Stomach (tissue), 8 donors: ENCODE measurements at regions not wholly inside any gene's neighbourhood (a gene's known extent, or its start where the extent isn't known, plus 50 kb on each side); places are given as distances from the start of the nearest gene placed in this dataset.

ENCODE experiments used
- DNase-seq, 2 donors: peaks; one replicate each; pipeline versions ENCODE4 v3.0.0 to v3.0.0-alpha.2; 2013 to 2019
- H3K27ac ChIP-seq, 5 donors: fragments of 200-600 bp in 4 of 5; sonication (generic) in 4 of 5; one replicate each; pipeline ENCODE4 v1.5.1; 2013 to 2019; ENCODE audit warnings: mild to moderate bottlenecking in 1 of 5, moderate library complexity in 1 of 5
- H3K27me3 ChIP-seq, 3 donors: fragments of 200-600 bp; sonication (generic); one replicate each; pipeline ENCODE4 v1.5.1; 2017 to 2019; ENCODE audit warnings: mixed run types in 1 of 3
- H3K36me3 ChIP-seq, 4 donors: fragments of 200-600 bp; sonication (generic); 1 replicate in 3 of 4; 2 replicates in 1 of 4; pipeline ENCODE4 v1.5.1; 2016 to 2019
- H3K4me1 ChIP-seq, 4 donors: fragments of 200-600 bp; sonication (generic); one replicate each; pipeline ENCODE4 v1.5.1; 2016 to 2019
- H3K4me3 ChIP-seq, 4 donors: fragments of 200-600 bp; sonication (generic) in 3 of 4; one replicate each; pipeline ENCODE4 v1.5.1; 2016 to 2019; ENCODE audit warnings: mild to moderate bottlenecking in 1 of 4
- H3K9me3 ChIP-seq, 4 donors: fragments of 200-600 bp; sonication (generic); one replicate each; pipeline ENCODE4 v1.5.1; 2016 to 2019
- EP300 ChIP-seq: sonication (generic); formaldehyde crosslinking; IDR thresholded peaks from one replicate; pipeline ENCODE4 v1.6.1; 2017; ENCODE audit warnings: antibody characterized with exemption
- POLR2A ChIP-seq, 4 donors: fragments of 450-650 bp; IDR thresholded peaks; one replicate each; pipeline ENCODE4 v1.6.1; 2016; ENCODE audit warnings: antibody characterized with exemption in 4 of 4, control low read depth in 2 of 4, mild to moderate bottlenecking in 1 of 4, moderate library complexity in 1 of 4
- POLR2AphosphoS5 ChIP-seq, 3 donors: sonication (generic); formaldehyde crosslinking; IDR thresholded peaks; one replicate each; pipeline ENCODE4 v1.6.1; 2016; ENCODE audit warnings: antibody characterized with exemption in 3 of 3
- WGBS, 5 donors: extraction: QIAGEN DNeasy Blood & Tissue Kit in 3 of 5; methylation state at CpG; one replicate each; pipeline versions ENCODE4 v1.1.5 to v1.1.7; 2013 to 2018; 5-methylcytosine and 5-hydroxymethylcytosine counted together
- intact Hi-C: fragments of 100-400 bp; cut with DNase I; formaldehyde crosslinking; loops from one replicate; pipeline ENCODE4 v1.15.1; 2023; ENCODE audit warnings: low total_unique reads
- TF ChIP-seq, protein P1 (sequence below), 7 experiments: fragments of 450-650 bp in 4 of 7; fragments of 200-600 bp in 3 of 7; sonication (generic) in 3 of 7; IDR thresholded peaks; one replicate each; pipeline ENCODE4 v1.5.1; 2016 to 2019; ENCODE audit warnings: antibody characterized with exemption in 7 of 7, control low read depth in 2 of 7, mild to moderate bottlenecking in 1 of 7
- donor health status: healthy with polysubstance abuse.
- donor health status: Bipolar disorder and iron deficiency.
- donor health status: healthy.

DNA sequence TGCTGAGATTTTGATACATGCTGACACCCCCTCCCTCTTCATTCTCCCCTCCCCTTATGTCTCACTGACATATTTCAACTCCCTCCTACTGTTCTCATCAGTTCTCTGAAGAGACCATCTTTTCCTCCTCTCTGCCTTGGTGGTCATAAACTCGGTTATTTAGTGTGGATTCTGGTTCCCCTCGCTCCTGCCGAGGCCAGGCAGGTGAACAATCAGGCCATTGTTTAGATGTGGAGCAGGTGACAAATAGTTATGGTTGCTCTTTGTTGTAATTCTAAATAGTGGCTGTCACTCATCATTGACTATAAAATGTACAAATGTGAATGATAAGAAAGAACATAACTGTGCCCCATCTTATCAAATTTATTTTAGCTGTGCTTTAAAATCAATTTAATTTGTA is 324.6 kb downstream of the BCOR start:
- WGBS, 5 donors: 38 to 82% (median 62%) methylated on average over 3 of the region's 3 CpGs
- peaks cover 0 to 5% (median 0%) of the 10 kb centered on the region in 3 donors for H3K27me3 ChIP-seq
- intact Hi-C loops: no loop called here
- DNase-seq: no peak
- no peak for TF ChIP-seq EP300
- no peak for TF ChIP-seq POLR2AphosphoS5 (IDR thresholded peaks at IDR 0.05)
- TF ChIP-seq, protein P1, sequence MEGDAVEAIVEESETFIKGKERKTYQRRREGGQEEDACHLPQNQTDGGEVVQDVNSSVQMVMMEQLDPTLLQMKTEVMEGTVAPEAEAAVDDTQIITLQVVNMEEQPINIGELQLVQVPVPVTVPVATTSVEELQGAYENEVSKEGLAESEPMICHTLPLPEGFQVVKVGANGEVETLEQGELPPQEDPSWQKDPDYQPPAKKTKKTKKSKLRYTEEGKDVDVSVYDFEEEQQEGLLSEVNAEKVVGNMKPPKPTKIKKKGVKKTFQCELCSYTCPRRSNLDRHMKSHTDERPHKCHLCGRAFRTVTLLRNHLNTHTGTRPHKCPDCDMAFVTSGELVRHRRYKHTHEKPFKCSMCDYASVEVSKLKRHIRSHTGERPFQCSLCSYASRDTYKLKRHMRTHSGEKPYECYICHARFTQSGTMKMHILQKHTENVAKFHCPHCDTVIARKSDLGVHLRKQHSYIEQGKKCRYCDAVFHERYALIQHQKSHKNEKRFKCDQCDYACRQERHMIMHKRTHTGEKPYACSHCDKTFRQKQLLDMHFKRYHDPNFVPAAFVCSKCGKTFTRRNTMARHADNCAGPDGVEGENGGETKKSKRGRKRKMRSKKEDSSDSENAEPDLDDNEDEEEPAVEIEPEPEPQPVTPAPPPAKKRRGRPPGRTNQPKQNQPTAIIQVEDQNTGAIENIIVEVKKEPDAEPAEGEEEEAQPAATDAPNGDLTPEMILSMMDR (IDR thresholded peaks at IDR 0.05): no peak
- no peak for TF ChIP-seq POLR2A (IDR thresholded peaks at IDR 0.05)
- H3K9me3 ChIP-seq: no peaks in the 10 kb centered on the region
- no peak overlapping the region for H3K27ac ChIP-seq
- H3K4me3 ChIP-seq: no peak overlapping the region
- peaks cover 0 to 27% (median 9%) of the 10 kb centered on the region in 4 donors for H3K4me1 ChIP-seq
- no peaks in the 10 kb centered on the region for H3K36me3 ChIP-seq

DNA sequence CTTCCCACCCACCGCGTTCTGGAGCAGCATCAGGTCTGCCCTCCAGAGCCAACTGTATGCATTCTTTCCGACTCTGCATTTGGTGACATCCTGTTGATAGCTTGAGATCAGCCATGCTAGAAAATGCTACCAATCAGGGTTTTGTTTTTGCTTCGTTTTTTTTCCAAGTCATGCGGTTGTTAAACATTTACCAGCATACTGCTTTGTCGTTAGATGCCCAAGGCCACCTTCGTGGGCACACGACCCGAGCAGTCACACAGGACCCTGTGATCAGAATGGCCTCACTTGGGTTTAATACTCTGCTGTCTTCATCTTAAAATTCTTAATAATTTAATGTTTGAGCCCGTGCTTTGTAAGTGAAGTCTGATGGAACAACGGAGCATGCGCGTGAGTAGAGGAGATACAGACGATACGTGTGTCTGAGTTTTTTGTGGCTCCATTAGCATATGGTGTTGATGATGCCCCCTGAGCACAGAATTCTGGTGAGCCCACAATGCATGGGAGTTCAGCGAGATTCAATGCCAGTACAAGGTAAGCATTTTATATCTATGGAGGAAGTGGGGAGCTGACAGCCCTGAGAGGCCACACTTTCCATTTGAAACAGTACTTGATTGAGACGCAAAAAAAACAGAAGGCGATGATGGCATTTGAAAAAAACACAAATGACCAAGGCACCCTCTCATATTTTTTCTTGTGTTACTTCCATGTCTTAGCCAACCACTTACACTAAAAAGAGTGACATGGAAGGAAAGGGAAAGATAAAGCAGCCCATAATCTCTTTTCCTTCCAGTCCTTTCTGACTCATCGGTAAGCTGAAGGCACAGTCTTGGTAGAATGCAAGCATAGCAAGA is 323.6 kb downstream of the BCOR start:
- DNase-seq: no peak
- TF ChIP-seq, protein P1 (IDR thresholded peaks at IDR 0.05): no peak
- no peak for TF ChIP-seq POLR2AphosphoS5 (IDR thresholded peaks at IDR 0.05)
- no peak for TF ChIP-seq EP300
- TF ChIP-seq POLR2A (IDR thresholded peaks at IDR 0.05): no peak
- Histone ChIP-seq H3K4me1 (peaks cover 0 to 27% (median 9%) of the 10 kb centered on the region in 4 donors), H3K9me3 (no peaks in the 10 kb centered on the region), H3K27ac (no peak overlapping the region), H3K36me3 (no peaks in the 10 kb centered on the region), H3K4me3 (no peak overlapping the region), H3K27me3 (peaks cover 0 to 5% (median 0%) of the 10 kb centered on the region in 3 donors)
- intact Hi-C loops: no loop called here
- 44 to 67% (median 64%) methylated on average over 17 to 19 of the region's 19 CpGs for WGBS, 5 donors

DNA sequence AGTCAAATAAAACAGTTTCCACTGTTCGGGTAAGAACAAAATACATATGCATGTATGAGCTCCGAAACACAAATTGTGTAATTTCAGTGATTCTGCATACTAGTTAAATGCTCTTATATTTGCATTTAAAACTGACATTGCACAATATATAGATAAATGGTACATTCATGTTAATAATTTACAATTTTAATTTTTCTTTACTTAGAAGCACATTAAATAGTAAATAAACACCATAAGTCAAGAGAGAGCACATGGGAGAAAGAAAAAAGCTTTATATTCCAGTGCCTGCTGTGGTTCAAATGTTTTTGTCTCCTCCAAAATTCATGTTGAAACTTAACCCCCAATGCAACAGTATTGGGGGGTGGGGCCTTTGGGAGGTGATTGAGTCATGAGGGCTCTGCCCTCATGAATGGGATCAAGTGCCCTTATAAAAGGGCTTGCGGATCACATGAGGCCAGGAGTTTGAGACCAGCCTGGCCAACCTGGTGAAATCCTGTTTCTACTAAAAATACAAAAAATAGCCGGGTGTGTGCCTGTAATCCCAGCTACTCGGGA is 322.9 kb downstream of the BCOR start:
- no peaks in the 10 kb centered on the region for H3K36me3 ChIP-seq

DNA sequence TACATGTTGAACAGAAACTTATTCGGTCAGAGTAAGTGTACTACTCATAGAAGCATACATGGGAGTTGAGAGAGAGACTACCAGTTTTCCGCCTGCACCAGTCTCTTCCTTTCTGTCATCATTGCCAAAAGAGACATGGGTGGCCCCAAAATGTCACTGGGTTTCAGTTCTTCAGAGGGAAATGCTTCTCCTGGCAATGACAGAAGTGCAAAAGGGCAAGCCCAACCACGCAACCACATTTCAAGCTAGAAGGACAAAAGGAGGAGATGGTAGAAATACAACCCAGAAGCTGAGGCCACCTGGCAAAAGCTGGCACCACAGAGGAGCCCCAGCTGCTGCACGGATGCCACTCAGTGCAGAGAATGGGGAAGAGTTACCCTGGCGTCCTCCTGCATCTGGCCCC is 320.1 kb downstream of the BCOR start:
- intact Hi-C loops: no loop called here
- H3K4me1 ChIP-seq: peaks cover 0 to 13% (median 1%) of the 10 kb centered on the region in 4 donors
- peaks cover 0 to 5% (median 0%) of the 10 kb centered on the region in 3 donors for H3K27me3 ChIP-seq
- H3K4me3 ChIP-seq: no peak overlapping the region
- DNase-seq: no peak
- no peak for TF ChIP-seq EP300
- TF ChIP-seq POLR2AphosphoS5 (IDR thresholded peaks at IDR 0.05): no peak
- TF ChIP-seq, protein P1 (IDR thresholded peaks at IDR 0.05): no peak
- no peak for TF ChIP-seq POLR2A (IDR thresholded peaks at IDR 0.05)
- WGBS, 5 donors: 75 to 89% (median 83%) methylated on average over 5 of the region's 5 CpGs
- H3K36me3 ChIP-seq: no peaks in the 10 kb centered on the region
- peaks cover 0 to 15% (median 6%) of the 10 kb centered on the region in 4 donors for H3K9me3 ChIP-seq
- H3K27ac ChIP-seq: no peak overlapping the region

More for the DNA sequence above, 322.9 kb downstream of the BCOR start:
- Histone ChIP-seq H3K27me3 (peaks cover 0 to 5% (median 0%) of the 10 kb centered on the region in 3 donors), H3K27ac (no peak overlapping the region), H3K4me1 (peaks cover 0 to 27% (median 9%) of the 10 kb centered on the region in 4 donors), H3K9me3 (peaks cover 0 to 6% (median 3%) of the 10 kb centered on the region in 4 donors), H3K4me3 (no peak overlapping the region)
- no peak for TF ChIP-seq POLR2A (IDR thresholded peaks at IDR 0.05)
- TF ChIP-seq POLR2AphosphoS5 (IDR thresholded peaks at IDR 0.05): no peak
- TF ChIP-seq EP300: no peak
- TF ChIP-seq, protein P1 (IDR thresholded peaks at IDR 0.05): no peak
- WGBS, 5 donors: 60 to 82% (median 69%) methylated on average over 5 of the region's 5 CpGs
- intact Hi-C loops: no loop called here
- no peak for DNase-seq
